Ovary (tissue), 7 donors: ENCODE measurements at regions not wholly inside any gene's neighbourhood (a gene's known extent, or its start where the extent isn't known, plus 50 kb on each side); places are given as distances from the start of the nearest gene placed in this dataset.

Source experiments
- DNase-seq, 5 donors: peaks; one replicate each; pipeline ENCODE4 v3.0.0-alpha.2; 2019 to 2020
- H3K27ac ChIP-seq, 2 donors: fragments of 200-600 bp; one replicate each; pipeline versions ENCODE4 v1.5.1 to v1.8.0; 2019 to 2022
- H3K27me3 ChIP-seq: fragments of 200-600 bp; one replicate; pipeline ENCODE4 v1.8.0; 2022
- H3K36me3 ChIP-seq: fragments of 200-600 bp; sonication (generic); one replicate; pipeline ENCODE4 v1.5.1; 2019
- H3K4me1 ChIP-seq: one replicate; pipeline ENCODE4 v1.8.1; 2013; ENCODE audit warnings: mild to moderate bottlenecking, moderate library complexity; ENCODE audit not compliant: insufficient read depth
- H3K4me3 ChIP-seq: fragments of 200-600 bp; sonication (generic); one replicate; pipeline ENCODE4 v1.5.1; 2017
- H3K9me3 ChIP-seq, 2 donors: fragments of 200-600 bp in 1 of 2; sonication (generic) in 1 of 2; one replicate each; pipeline versions ENCODE4 v1.5.1 to v1.8.1; 2013 to 2019; ENCODE audit warnings: mild to moderate bottlenecking in 1 of 2, moderate library complexity in 1 of 2
- EP300 ChIP-seq: sonication (generic); formaldehyde crosslinking; IDR thresholded peaks from one replicate; pipeline ENCODE4 v1.6.1; 2017; ENCODE audit warnings: antibody characterized with exemption
- POLR2A ChIP-seq: fragments of 450-650 bp; IDR thresholded peaks from one replicate; pipeline ENCODE4 v1.6.1; 2017; ENCODE audit warnings: antibody characterized with exemption, mild to moderate bottlenecking, moderate library complexity
- WGBS, 3 donors: extraction: QIAGEN DNeasy Blood & Tissue Kit in 1 of 3; methylation state at CpG; one replicate each; pipeline versions ENCODE4 v1.1.5 to v1.1.7; 2013 to 2017; 5-methylcytosine and 5-hydroxymethylcytosine counted together
- intact Hi-C, 4 donors: fragments of 100-400 bp; cut with DNase I; formaldehyde crosslinking; loops; one replicate each; pipeline versions ENCODE4 v1.11.0 to v1.15.1; 2022 to 2023
- TF ChIP-seq, protein P1 (sequence below), 3 donors: fragments of 450-650 bp in 2 of 3; fragments of 200-600 bp in 1 of 3; IDR thresholded peaks; one replicate each; pipeline versions ENCODE4 v1.5.1 to v1.8.0; 2016 to 2022; ENCODE audit warnings: antibody characterized with exemption in 3 of 3, mild to moderate bottlenecking in 1 of 3
- donor health status: DM: no; HTN: no; CAD: no; lungs with moderate emphysema.
- donor health status: DM: no; HTN: no; CAD: no.
- donor health status: Bipolar disorder and iron deficiency.
- donor health status: DM: no; HTN: no; CAD: no.
- donor health status: DM: yes; HTN: yes; CAD: no.

- no peak for DNase-seq
- TF ChIP-seq EP300 (no peak), POLR2A (no peak)
- TF ChIP-seq, protein P1, sequence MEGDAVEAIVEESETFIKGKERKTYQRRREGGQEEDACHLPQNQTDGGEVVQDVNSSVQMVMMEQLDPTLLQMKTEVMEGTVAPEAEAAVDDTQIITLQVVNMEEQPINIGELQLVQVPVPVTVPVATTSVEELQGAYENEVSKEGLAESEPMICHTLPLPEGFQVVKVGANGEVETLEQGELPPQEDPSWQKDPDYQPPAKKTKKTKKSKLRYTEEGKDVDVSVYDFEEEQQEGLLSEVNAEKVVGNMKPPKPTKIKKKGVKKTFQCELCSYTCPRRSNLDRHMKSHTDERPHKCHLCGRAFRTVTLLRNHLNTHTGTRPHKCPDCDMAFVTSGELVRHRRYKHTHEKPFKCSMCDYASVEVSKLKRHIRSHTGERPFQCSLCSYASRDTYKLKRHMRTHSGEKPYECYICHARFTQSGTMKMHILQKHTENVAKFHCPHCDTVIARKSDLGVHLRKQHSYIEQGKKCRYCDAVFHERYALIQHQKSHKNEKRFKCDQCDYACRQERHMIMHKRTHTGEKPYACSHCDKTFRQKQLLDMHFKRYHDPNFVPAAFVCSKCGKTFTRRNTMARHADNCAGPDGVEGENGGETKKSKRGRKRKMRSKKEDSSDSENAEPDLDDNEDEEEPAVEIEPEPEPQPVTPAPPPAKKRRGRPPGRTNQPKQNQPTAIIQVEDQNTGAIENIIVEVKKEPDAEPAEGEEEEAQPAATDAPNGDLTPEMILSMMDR (IDR thresholded peaks at IDR 0.05), result no peak
- Histone ChIP-seq H3K4me3 (no peak overlapping the region), H3K27me3 (no peaks in the 10 kb centered on the region), H3K36me3 (no peaks in the 10 kb centered on the region), H3K27ac (no peak overlapping the region), H3K9me3 (no peaks in the 10 kb centered on the region), H3K4me1 (peaks cover 2% of the 10 kb centered on the region)
- 89 to 95% (median 91%) methylated on average over 3 of the region's 3 CpGs for WGBS, 3 donors
- intact Hi-C loops, result loop anchor here in 1 of 4 donors (5.0 kb wide), 1 partner anchor 130 kb away; no protein-coding TSS in a partner anchor
Observed at GRCh38 chr1:201692555-201693394, 136.2 kb upstream of the IPO9 start.

- TF ChIP-seq POLR2A (no peak), EP300 (no peak)
- TF ChIP-seq, protein P1 (IDR thresholded peaks at IDR 0.05), result no peak
- WGBS, 3 donors, result 86 to 92% (median 87%) methylated on average over 8 of the region's 8 CpGs
- H3K4me3 ChIP-seq, result no peak overlapping the region
- no peaks in the 10 kb centered on the region for H3K27me3 ChIP-seq
- intact Hi-C loops, result loop anchor here in 1 of 4 donors (5.0 kb wide), 1 partner anchor 132 kb away; no protein-coding TSS in a partner anchor
- no peak for DNase-seq
- no peak overlapping the region for H3K27ac ChIP-seq
- H3K4me1 ChIP-seq, result peaks cover 2% of the 10 kb centered on the region
- no peaks in the 10 kb centered on the region for H3K9me3 ChIP-seq
- H3K36me3 ChIP-seq, result no peaks in the 10 kb centered on the region
Observed at GRCh38 chr1:201693890-201694607, 134.9 kb upstream of the IPO9 start.

- intact Hi-C loops, result loop anchor here in 1 of 4 donors (5.0 kb wide), 1 partner anchor 132 kb away; no protein-coding TSS in a partner anchor
- Histone ChIP-seq H3K4me3 (no peak overlapping the region), H3K9me3 (no peaks in the 10 kb centered on the region), H3K36me3 (no peaks in the 10 kb centered on the region), H3K27me3 (no peaks in the 10 kb centered on the region), H3K27ac (no peak overlapping the region), H3K4me1 (peaks cover 2% of the 10 kb centered on the region)
- WGBS, 3 donors, result 88 to 94% (median 91%) methylated on average over 12 of the region's 12 CpGs
- TF ChIP-seq EP300 (no peak), POLR2A (no peak)
- TF ChIP-seq, protein P1 (IDR thresholded peaks at IDR 0.05), result no peak
- DNase-seq, result no peak
Observed at GRCh38 chr1:201694608-201695335, 134.2 kb upstream of the IPO9 start.

GRCh38 chr1:201695607-201696006 is 133.3 kb upstream of the IPO9 start:
- Histone ChIP-seq H3K4me1 (peaks cover 2% of the 10 kb centered on the region), H3K4me3 (no peak overlapping the region), H3K27ac (no peak overlapping the region), H3K9me3 (no peaks in the 10 kb centered on the region), H3K27me3 (no peaks in the 10 kb centered on the region), H3K36me3 (no peaks in the 10 kb centered on the region)
- TF ChIP-seq POLR2A (no peak), EP300 (no peak)
- TF ChIP-seq, protein P1 (IDR thresholded peaks at IDR 0.05), result no peak
- no peak for DNase-seq
- intact Hi-C loops, result no loop called here
- WGBS, 3 donors, result 87 to 88% (median 88%) methylated on average over 6 of the region's 6 CpGs
